Activated CD8-positive, alpha-beta memory T cell treated with anti-CD3 and anti-CD28 coated beads, Interleukin-2, amount 10 ng/mL, durations not matched to agents 7 days and 5 days (primary cell): ENCODE measurements at regions not wholly inside any gene's neighbourhood (a gene's known extent, or its start where the extent isn't known, plus 50 kb on each side); places are given as distances from the start of the nearest gene placed in this dataset.

Experiments used
- ATAC-seq: fragments of 150-1000 bp; cut with Tn5 transposase; one replicate; pipeline ENCODE4 v1.10.0; 2021; ENCODE audit warnings: moderate library complexity
- CTCF ChIA-PET: fragments of 350-600 bp; sonication (Branson Sonifier 250); formaldehyde crosslinking; loops from one replicate; lab custom pipeline; 2021; ENCODE audit warnings: antibody characterized with exemption; lab: Charles Lee
- DNase-seq: peaks from one replicate; pipeline ENCODE4 v3.0.0-alpha.2; 2020
- H3K27ac Mint-ChIP-seq: one replicate; pipeline ENCODE4 v1.8.0; 2021; ENCODE audit warnings: mild to moderate bottlenecking, mixed read lengths
- H3K27me3 Mint-ChIP-seq: one replicate; pipeline ENCODE4 v1.8.0; 2021; ENCODE audit warnings: mixed read lengths
- H3K36me3 Mint-ChIP-seq: one replicate; pipeline ENCODE4 v1.8.0; 2021; ENCODE audit warnings: mild to moderate bottlenecking, mixed read lengths
- H3K4me1 Mint-ChIP-seq: one replicate; pipeline ENCODE4 v1.8.0; 2021; ENCODE audit warnings: mixed read lengths
- H3K4me3 Mint-ChIP-seq: one replicate; pipeline ENCODE4 v1.8.0; 2021; ENCODE audit warnings: mild to moderate bottlenecking, moderate library complexity, mixed read lengths
- H3K9me3 Mint-ChIP-seq: one replicate; pipeline ENCODE4 v1.8.0; 2022; ENCODE audit warnings: low read depth, mixed read lengths

DNA sequence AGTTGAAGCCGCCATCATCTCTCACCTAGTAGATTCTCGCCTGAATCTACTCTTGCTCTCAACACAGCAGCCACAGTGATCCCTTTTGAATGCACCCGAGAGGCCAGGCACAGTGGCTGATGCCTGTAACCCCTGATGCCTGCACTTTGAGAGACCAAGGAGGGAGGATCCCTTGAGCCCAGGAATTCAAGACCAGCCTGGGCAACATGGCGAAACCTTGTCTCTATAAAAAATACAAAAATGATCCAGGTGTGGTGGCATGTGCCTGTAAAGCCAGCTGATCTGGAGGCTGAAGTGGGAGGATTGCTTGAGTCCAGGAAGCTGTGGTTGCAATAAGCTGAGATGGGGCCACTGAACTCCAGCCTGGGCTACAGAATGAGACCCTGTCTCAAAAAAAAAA is 60.3 kb upstream of the EML4 start:
- DNase-seq: no peak
- Mint-ChIP-seq H3K4me3 (no peak overlapping the region), H3K9me3 (no peaks in the 10 kb centered on the region), H3K36me3 (no peaks in the 10 kb centered on the region), H3K27ac (no peak overlapping the region), H3K4me1 (peaks cover 10% of the 10 kb centered on the region), H3K27me3 (no peaks in the 10 kb centered on the region)
- no peak for ATAC-seq
- CTCF ChIA-PET: interaction anchor here (2.0 kb wide), 1 partner anchor 10 kb away, joined by 5 read pairs; no protein-coding TSS in a partner anchor

DNA sequence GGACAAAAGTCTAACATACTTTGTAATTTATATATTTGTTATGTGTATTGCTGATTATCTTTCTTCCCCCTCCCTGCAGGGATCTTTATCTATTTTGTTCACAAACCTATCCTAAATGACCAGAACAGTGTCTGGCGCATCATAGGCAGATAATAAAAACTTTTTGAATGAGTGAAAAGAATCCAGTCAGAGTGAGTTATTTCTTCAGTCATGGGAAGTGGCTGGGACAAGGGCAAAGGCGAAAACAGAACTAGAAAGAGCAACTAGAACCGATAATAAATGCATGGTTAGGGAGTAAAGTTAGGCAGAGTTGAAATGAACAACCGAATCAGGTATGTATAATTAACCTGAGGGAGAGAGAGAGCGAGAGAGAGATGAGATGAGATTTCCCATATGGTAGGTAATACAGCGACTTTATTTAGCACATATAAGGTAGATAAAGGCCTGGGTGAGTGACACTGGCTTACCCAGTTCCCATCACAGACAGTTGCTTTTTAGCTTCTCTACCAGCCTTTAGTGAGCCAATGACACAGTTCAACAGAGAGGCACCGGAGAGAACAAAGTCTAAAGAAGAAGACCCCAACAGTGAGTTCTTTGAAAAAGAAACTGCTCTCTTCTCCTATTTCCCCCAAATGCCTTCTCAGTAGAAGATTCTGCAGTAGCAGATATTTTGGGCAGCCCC is 59.1 kb upstream of the EML4 start:
- Mint-ChIP-seq H3K4me1 (peaks cover 7% of the 10 kb centered on the region), H3K27ac (no peak overlapping the region), H3K9me3 (no peaks in the 10 kb centered on the region), H3K4me3 (no peak overlapping the region), H3K36me3 (no peaks in the 10 kb centered on the region), H3K27me3 (no peaks in the 10 kb centered on the region)
- CTCF ChIA-PET: interaction anchor here (2.0 kb wide), 1 partner anchor 9 kb away, joined by 5 read pairs; no protein-coding TSS in a partner anchor
- DNase-seq (no peak), ATAC-seq (no peak)

DNA sequence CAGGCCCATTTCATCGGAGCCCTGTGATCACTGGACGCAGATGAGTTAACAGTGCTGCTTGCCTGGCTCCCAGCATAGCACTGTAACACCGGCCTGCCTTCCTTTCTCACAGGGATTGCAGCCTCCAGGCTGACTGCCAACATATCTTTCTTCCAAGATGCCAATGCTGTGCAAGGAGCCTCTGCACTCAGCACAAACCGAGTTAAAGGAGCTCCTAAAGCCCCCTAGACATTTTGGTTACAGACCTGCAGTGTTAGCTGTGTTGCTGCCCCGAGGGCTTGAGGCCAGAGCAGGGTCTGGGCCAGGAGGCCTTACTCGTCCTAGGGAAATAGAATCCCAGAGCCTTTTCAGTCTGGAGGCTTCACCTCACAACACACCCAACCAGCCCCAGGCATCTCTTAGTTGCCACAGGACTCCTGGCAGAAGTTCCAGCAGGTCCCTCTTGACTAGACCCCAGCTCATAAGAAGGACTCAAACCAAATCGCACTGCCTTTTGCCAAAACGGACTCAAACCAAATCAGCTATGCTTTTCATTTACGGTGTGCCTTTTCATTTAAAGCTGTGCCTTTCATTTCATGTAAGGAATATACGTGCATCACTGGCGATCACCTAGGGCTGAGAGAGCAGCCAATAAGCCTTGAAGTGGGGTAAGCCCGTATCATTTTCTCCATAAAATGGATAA is 58.4 kb upstream of the EML4 start:
- ATAC-seq (no peak), DNase-seq (no peak)
- Mint-ChIP-seq H3K9me3 (no peaks in the 10 kb centered on the region), H3K4me1 (peaks cover 7% of the 10 kb centered on the region), H3K36me3 (no peaks in the 10 kb centered on the region), H3K27me3 (no peaks in the 10 kb centered on the region), H3K27ac (no peak overlapping the region), H3K4me3 (no peak overlapping the region)
- CTCF ChIA-PET: interaction anchor here (1.0 to 2.0 kb wide), 2 partner anchors 8 to 10 kb away, joined by 3 to 5 read pairs; no protein-coding TSS in a partner anchor

DNA sequence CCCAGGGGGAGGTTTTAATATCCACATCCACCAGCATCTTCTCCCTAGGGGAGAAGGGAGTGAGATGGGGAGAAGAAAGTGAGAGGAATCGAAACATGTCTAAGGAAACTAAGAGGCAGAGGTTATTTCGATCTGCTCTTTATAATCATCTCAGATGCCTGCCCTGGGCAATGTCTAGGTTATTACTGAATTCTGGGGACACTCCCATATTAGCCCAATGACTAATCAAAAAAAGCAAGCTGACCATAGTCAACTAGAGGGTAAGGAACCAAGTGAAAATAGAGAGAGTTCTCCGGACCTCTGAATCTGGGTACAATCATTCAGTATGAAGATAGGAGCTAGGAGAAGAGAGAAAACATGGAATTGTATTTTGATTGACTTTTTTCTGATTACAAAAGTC is 56.7 kb upstream of the EML4 start:
- no peak for DNase-seq
- no peak for ATAC-seq
- Mint-ChIP-seq H3K4me1 (peaks cover 8% of the 10 kb centered on the region), H3K27ac (no peak overlapping the region), H3K36me3 (no peaks in the 10 kb centered on the region), H3K27me3 (no peaks in the 10 kb centered on the region), H3K9me3 (no peaks in the 10 kb centered on the region), H3K4me3 (no peak overlapping the region)
- CTCF ChIA-PET: interaction anchor here (1.3 kb wide), 1 partner anchor 84 kb away, joined by 4 read pairs; no protein-coding TSS in a partner anchor

DNA sequence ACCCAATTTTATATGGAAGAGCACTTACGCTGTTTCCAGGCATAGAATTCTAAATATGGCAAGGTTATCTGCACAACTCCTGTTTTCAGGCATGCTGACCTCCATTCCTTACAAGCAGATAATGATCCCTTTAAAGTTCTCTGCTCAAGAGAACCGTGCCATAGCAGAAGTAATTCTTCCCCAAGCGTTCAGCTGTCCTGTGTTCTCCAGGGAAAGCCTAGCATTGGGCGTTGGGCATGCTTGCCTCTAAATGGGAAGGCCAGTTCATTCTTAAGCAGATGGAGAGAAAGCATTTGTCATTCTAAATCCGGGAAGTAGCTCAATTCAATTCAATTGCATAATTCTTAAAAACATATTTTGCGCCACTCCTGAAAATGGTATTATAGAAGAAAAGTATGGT is 55.7 kb upstream of the EML4 start:
- Mint-ChIP-seq H3K27ac (no peak overlapping the region), H3K9me3 (no peaks in the 10 kb centered on the region), H3K27me3 (no peaks in the 10 kb centered on the region), H3K36me3 (no peaks in the 10 kb centered on the region), H3K4me1 (peaks cover 18% of the 10 kb centered on the region), H3K4me3 (no peak overlapping the region)
- ATAC-seq: no peak
- no peak for DNase-seq
- CTCF ChIA-PET: interaction anchor here (0.7 to 1.3 kb wide), 2 partner anchors 29 to 83 kb away, joined by 4 read pairs; no protein-coding TSS in a partner anchor

DNA sequence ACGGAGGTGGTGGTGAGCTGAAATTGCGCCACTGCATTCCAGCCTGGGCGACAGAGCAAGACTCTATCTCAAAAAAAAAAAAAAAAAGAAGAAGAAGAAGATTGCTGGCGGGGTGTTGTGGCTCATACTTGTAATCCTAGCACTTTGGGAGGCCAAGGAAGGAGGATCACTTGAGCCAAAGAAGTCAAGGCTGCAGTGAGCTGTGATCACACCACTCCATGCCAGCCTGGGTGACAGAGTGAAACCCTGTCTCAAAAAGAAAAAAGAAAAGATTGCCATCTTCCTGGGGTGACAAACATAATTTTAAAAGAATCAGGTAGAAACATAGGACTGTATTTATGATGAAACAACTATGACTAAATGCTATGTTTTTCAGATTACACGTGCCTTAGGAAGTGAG is 55.1 kb upstream of the EML4 start:
- DNase-seq: no peak
- CTCF ChIA-PET: interaction anchor here (0.7 to 1.3 kb wide), 3 partner anchors 10 to 28 kb away, joined by 4 to 7 read pairs (median 5); no protein-coding TSS in a partner anchor
- no peaks in the 10 kb centered on the region for H3K9me3 Mint-ChIP-seq
- H3K27ac Mint-ChIP-seq: no peak overlapping the region
- no peak for ATAC-seq
- H3K4me3 Mint-ChIP-seq: no peak overlapping the region
- H3K4me1 Mint-ChIP-seq: peaks cover 25% of the 10 kb centered on the region
- no peaks in the 10 kb centered on the region for H3K27me3 Mint-ChIP-seq
- no peaks in the 10 kb centered on the region for H3K36me3 Mint-ChIP-seq

DNA sequence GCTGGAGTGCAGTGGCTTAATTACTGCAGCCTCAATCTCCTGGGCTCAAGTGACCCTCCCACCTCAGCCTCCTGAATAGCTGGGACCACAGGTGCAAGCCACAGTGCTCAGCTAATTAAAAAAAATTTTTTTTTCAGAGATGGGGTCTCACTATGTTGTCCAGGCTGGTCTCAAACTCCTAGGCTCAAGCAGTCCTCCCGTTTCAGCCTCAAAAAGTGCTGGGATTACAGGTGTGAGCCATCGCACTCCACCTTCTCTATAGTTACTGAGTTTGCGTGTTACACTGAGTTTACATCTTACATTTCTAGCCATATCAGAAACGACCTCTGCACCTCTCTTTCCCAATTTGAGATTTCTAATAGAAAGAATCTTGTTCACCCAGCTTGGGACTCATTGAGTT is 53.6 kb upstream of the EML4 start:
- Mint-ChIP-seq H3K27ac (no peak overlapping the region), H3K4me1 (peaks cover 29% of the 10 kb centered on the region), H3K4me3 (no peak overlapping the region), H3K9me3 (peaks cover 2% of the 10 kb centered on the region), H3K27me3 (no peaks in the 10 kb centered on the region), H3K36me3 (peaks cover 2% of the 10 kb centered on the region)
- CTCF ChIA-PET: interaction anchor here (1.1 to 1.3 kb wide), 3 partner anchors 12 to 52 kb away, joined by 3 to 5 read pairs (median 4); no protein-coding TSS in a partner anchor
- ATAC-seq (no peak), DNase-seq (no peak)

DNA sequence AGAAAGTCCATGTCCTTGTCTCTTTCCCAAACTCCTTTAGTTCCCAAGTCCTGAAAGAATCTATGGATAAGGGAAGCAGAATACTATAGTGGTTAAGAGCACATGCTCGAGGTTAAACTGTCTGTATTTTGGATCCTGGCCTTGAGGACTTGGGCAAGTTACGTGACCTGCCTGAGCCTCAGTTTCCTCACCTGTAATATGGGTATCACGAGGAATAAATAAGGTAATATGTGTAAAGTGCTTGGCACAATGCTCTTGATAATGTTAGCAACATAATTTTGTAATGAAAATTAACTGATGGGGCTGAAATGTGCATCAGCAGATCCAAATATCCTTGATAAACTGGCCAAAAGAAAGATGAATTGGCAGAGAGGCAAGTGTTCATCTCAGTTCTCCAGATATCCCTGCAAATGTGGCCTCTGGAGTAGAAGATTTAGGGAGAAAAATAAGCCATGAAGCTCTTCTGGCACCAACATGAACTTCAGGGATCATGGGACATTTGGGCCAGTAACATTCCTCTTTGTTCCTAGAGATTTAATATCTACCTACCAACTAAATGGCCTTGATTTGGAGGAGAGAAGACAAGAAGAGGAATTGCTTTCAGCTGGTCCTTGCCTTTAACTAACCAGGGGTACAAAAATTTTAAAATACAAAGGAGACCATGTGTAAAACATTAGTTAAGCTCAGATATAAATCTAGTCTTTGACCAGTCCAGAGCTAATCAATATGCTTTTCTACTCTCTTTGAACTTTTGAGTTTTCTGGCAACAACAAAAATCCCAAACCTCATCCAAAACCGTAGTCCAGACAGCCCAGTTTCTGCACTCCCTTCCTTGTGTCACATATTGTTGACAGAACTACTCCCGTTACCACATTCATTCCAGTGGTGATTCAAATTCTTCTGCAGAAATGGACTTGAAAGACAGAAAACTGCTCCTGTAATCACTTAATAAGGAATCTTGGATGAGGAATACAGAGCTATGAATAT is 52.7 kb upstream of the EML4 start:
- Mint-ChIP-seq H3K36me3 (peaks cover 8% of the 10 kb centered on the region), H3K4me3 (no peak overlapping the region), H3K27ac (no peak overlapping the region), H3K4me1 (peaks cover 29% of the 10 kb centered on the region), H3K27me3 (no peaks in the 10 kb centered on the region), H3K9me3 (peaks cover 4% of the 10 kb centered on the region)
- DNase-seq (no peak), ATAC-seq (no peak)
- CTCF ChIA-PET: interaction anchor here (1.0 to 2.4 kb wide), 6 partner anchors 9 to 51 kb away, joined by 3 to 7 read pairs (median 4); no protein-coding TSS in a partner anchor

DNA sequence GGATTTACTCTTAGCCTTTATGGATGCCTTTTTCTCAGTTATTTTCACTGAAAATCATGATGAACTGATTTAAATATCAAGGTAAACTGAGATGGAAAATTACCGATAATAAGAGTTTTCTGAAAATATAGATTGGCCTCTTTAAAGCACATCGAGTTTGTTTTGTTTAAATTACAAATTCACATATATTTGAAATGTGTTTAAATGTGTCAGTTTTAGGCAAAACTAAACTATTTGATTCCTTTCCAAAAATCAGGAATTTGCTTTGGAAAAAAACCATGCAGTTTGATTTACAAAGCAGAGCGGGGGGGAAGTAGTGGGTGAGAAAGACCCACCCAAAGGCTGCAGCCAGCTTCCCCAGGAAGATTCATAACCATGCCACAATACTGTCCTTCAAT is 52.0 kb upstream of the EML4 start:
- Mint-ChIP-seq H3K27ac (no peak overlapping the region), H3K4me3 (no peak overlapping the region), H3K27me3 (no peaks in the 10 kb centered on the region), H3K9me3 (peaks cover 9% of the 10 kb centered on the region), H3K36me3 (peaks cover 13% of the 10 kb centered on the region), H3K4me1 (peaks cover 32% of the 10 kb centered on the region)
- CTCF ChIA-PET: interaction anchor here (0.8 to 2.4 kb wide), 5 partner anchors 8 to 26 kb away, joined by 3 to 7 read pairs (median 3); no protein-coding TSS in a partner anchor
- ATAC-seq (no peak), DNase-seq (no peak)

DNA sequence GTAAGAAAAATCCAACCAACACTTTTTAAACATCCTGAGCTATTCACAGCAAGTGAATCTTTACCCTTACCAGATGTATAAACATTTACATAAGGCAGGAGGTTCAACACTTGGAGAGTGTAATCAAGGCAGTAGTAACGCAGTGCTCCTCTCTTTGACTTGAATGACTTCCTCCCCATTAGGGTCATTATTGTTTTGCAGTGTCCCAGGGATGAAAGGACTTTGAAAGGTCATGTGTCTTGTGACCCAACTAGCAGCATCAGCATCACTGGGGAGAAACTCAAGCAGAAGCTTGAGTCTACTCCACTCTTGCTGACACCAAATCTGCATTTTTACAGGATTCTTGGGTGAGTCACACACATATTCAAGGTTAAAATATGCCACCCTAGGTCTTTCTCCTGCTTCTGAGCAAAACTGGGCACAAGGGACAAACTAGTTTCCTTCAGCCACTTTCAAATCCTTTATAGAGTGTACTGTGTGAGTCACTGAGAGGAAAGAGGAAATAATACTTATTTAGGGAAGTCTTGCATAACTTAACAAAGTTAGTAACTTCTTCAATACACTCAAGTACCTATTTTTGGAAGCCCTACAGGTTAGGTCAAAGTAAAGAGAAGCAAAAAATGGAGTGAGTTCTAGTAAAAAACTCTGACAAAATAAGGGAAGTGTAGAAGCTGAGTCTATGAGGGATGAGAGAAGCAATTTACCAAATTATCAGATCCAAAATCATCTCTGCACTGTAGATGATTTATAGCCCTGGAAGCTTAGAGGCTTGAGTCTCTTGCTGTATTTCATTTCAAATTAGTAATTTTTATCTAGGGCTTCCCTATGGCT is 51.0 kb upstream of the EML4 start:
- DNase-seq: no peak
- peak; percentile 75 for ATAC-seq
- H3K27me3 Mint-ChIP-seq: no peaks in the 10 kb centered on the region
- no peak overlapping the region for H3K4me3 Mint-ChIP-seq
- H3K27ac Mint-ChIP-seq: peak overlapping the region; percentile 21
- CTCF ChIA-PET: interaction anchor here (0.8 to 2.4 kb wide), 7 partner anchors 8 to 25 kb away, joined by 3 to 7 read pairs (median 4); no protein-coding TSS in a partner anchor
- H3K4me1 Mint-ChIP-seq: peaks cover 34% of the 10 kb centered on the region
- H3K9me3 Mint-ChIP-seq: peaks cover 9% of the 10 kb centered on the region
- peaks cover 15% of the 10 kb centered on the region for H3K36me3 Mint-ChIP-seq

DNA sequence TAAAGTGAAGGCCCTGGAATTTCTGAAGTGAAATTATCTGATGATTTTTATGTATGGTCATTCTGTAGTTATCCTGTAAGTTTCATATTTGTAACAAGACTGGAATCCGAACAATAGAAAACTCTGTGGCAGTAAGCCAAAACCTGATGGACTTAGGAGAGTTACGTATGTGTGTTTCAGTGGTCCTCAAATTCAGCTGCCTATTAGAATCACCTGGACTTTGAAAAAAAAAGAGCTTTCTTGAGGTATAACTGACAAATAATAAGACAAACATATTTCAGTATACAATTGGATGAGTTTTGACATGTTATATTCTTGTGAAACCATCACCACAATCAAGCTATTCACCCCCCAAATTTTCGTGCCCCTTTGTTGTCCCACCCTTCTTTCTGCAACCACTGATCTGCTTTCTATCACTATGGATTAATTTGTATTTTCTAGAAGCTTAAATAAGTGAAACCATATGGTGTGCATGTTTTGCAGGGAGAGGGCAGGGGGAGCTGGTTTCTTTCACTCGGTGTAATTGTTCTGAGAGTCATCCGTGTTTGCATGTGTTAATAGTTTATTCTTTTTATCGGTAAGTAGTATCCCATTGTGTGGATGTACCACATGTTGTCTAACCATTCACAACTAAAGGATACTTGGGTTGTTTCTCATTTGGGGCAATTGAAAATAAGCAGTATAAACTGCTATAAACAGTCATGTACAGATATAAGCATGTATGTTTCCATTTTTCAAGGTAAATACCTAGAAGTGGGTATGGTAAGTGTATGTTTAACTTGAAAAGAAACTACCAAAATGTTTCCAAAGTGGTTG is 50.2 kb upstream of the EML4 start:
- CTCF ChIA-PET: interaction anchor here (0.8 to 2.4 kb wide), 5 partner anchors 9 to 24 kb away, joined by 3 to 7 read pairs (median 4); no protein-coding TSS in a partner anchor

More for the DNA sequence above, 50.2 kb upstream of the EML4 start:
- H3K27me3 Mint-ChIP-seq: no peaks in the 10 kb centered on the region
- ATAC-seq (no peak), DNase-seq (no peak)
- H3K27ac Mint-ChIP-seq: peak overlapping the region; percentile 15
- peaks cover 18% of the 10 kb centered on the region for H3K36me3 Mint-ChIP-seq
- peaks cover 9% of the 10 kb centered on the region for H3K9me3 Mint-ChIP-seq
- H3K4me3 Mint-ChIP-seq: no peak overlapping the region
- peaks cover 41% of the 10 kb centered on the region for H3K4me1 Mint-ChIP-seq
